ENCODE measurements at regions not wholly inside any gene's neighbourhood (a gene's known extent, or its start where the extent isn't known, plus 50 kb on each side); places are given as distances from the start of the nearest gene placed in this dataset.
A peak's percentile ranks its signal among the peaks of the same experiment; 100 is the strongest.

DNA sequence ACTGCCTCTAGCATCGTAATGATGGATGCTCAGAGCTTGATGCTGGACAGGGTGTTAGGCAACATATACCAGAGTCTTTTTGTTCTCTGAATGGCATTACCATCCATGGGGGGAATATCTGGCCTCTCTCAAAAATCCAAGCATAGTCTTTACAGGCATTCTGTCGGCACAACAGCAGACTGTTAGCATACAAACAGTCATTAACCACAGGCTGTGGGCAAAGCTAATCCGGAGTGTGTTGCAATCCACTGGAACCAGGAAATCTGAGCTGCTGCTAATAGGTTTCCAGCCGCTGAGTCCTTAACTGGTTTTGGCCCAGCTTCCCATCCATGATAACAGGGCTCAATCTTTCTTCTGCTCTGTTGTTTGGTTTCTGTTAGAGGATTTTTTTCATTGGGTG lies 371.9 kb downstream of the HS3ST3B1 start:
- H3K36me3 Mint-ChIP-seq = no peaks in the 10 kb centered on the region
- no peak overlapping the region for H3K4me3 Mint-ChIP-seq
- no peaks in the 10 kb centered on the region for H3K4me1 Mint-ChIP-seq
- DNase-seq (no peak), ATAC-seq (replicated peaks) (no peak)
- peaks cover 3 to 9% of the 10 kb centered on the region in 2 donors for H3K9me3 Mint-ChIP-seq
- H3K27me3 Mint-ChIP-seq = peaks cover 11 to 25% of the 10 kb centered on the region in 2 donors
- no peak overlapping the region for H3K27ac Mint-ChIP-seq

DNA sequence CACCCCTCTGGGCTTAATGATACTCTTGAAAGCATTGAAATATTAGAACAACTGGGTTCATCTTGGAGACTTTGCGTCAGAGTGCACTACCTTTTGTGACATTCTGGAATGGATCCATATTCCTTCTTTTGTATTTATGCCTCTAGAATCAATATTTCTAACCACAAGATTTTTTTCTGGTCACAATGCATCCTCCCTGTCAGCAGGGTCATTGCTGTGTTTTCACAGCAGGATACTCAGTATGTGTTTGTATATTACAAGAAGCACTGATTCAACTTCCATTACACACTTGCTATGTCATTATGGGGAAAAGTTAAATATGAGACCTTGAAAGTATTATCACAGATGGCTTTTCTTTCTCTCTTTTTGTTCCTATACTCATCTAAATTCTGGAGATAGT lies 370.0 kb downstream of the HS3ST3B1 start:
- DNase-seq = no peak
- no peak for ATAC-seq (replicated peaks)
- Mint-ChIP-seq H3K36me3 (no peaks in the 10 kb centered on the region), H3K9me3 (no peaks in the 10 kb centered on the region), H3K4me1 (no peaks in the 10 kb centered on the region), H3K27ac (no peak overlapping the region), H3K4me3 (no peak overlapping the region), H3K27me3 (peaks cover 12 to 30% of the 10 kb centered on the region in 2 donors)

DNA sequence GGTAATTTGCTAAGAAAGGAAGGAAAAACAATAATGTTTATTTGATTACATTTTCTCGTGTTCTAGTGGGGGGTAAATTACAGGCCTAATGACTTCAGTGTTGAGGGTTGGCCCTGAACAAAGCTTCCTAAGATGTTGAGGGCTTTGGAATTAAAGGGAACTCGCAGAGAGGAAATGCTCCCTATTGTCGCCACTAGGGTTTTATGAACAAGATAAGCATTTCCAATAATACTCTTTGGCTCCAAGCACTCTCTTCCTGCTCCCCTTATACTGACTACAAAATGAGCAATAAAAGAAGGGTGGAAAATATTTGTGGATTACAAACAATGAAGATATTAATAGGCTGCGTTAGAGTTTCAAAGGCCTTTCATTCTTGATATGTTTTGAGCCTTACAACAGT lies 363.6 kb downstream of the HS3ST3B1 start:
- Mint-ChIP-seq H3K27ac (no peak overlapping the region), H3K36me3 (no peaks in the 10 kb centered on the region), H3K9me3 (no peaks in the 10 kb centered on the region), H3K4me1 (no peaks in the 10 kb centered on the region), H3K4me3 (no peak overlapping the region), H3K27me3 (peaks cover 12 to 17% of the 10 kb centered on the region in 2 donors)
- ATAC-seq (replicated peaks) = no peak
- DNase-seq = no peak

DNA sequence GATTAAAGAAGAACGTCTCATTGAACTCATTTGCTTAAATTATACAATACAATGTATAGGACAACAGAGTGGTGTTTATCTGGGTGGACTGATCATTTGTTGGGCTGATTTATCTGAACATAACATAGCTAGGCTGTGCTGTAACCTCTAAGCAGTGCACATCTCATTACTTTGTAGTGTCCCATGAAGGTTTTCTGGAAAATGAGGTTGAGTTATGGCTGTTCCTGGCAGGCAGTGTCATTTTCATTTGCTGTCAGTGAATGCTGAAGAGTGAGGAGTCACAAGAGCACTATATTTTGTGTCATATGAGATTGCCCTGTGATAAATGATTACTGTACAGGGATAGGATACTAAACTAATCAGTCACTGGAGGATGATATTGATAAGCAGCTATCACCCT lies 340.2 kb downstream of the HS3ST3B1 start:
- Mint-ChIP-seq H3K4me1 (no peaks in the 10 kb centered on the region), H3K4me3 (no peak overlapping the region), H3K36me3 (no peaks in the 10 kb centered on the region), H3K27me3 (peaks cover 4 to 7% of the 10 kb centered on the region in 2 donors), H3K27ac (no peak overlapping the region), H3K9me3 (no peaks in the 10 kb centered on the region)
- DNase-seq = no peak
- no peak for ATAC-seq (replicated peaks)

DNA sequence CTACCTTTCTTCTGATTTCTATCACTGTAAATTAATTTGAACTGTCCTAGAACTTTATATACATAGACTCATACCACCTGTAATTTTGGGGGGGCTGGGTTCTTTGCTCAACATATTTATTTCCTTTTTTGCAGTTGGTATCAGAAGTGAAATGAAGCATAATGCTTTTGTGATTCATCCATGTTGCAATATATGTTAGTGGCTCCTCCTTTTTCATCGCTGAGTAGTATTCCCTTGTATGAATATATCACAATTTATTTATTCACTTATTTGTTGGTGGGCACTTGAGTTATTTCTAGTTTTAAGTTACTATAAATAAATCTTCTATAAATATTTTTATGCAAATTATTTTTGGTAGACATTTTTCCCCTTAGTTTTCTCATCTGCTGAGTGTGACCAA lies 336.4 kb downstream of the HS3ST3B1 start:
- H3K4me1 Mint-ChIP-seq = no peaks in the 10 kb centered on the region
- H3K27me3 Mint-ChIP-seq = peaks cover 5 to 6% of the 10 kb centered on the region in 2 donors
- no peaks in the 10 kb centered on the region for H3K9me3 Mint-ChIP-seq
- DNase-seq = no peak
- no peaks in the 10 kb centered on the region for H3K36me3 Mint-ChIP-seq
- ATAC-seq (replicated peaks) = no peak
- no peak overlapping the region for H3K4me3 Mint-ChIP-seq
- H3K27ac Mint-ChIP-seq = no peak overlapping the region

DNA sequence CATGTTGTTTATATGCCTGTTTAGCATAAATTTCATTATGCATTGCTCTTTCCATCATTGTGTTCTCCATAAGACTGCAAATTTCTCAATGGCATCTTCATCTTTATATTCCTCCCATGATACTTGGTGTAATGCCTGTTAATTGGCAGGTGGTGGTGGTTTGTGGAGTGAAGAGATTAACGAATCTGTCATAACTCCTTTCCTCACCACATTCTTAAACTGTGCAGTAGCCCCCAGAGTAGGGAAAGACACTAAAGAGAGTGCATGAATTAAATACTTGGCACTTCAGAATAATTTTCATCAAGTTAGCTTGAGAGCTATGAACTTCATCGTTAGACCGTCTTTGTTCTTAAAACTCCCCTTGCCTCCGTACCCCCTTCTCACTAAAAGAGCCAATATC lies 329.7 kb downstream of the HS3ST3B1 start:
- no peaks in the 10 kb centered on the region for H3K4me1 Mint-ChIP-seq

DNA sequence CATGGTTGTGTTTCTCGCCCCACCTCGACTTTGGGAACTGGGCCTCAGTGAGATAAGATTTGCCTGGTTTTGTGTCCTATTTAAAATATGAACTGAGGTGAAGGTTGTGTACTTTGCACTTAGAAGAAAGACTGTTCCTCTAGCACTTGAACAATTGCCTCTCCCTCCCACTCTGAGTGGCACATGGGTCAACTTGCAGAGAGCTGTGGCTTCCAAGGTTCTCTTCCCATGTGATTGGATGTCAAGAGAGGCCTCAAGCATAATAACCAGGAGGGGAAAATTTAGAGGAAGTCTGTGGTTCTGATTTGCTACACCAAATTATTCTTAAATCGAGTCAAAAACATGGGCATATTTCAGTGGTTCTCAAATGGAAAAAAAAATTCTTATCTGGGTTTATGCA lies 329.2 kb downstream of the HS3ST3B1 start:
- Mint-ChIP-seq H3K27me3 (peaks cover 15 to 16% of the 10 kb centered on the region in 2 donors), H3K4me1 (no peaks in the 10 kb centered on the region), H3K9me3 (peaks cover 0 to 5% of the 10 kb centered on the region in 2 donors), H3K4me3 (no peak overlapping the region), H3K36me3 (no peaks in the 10 kb centered on the region), H3K27ac (no peak overlapping the region)
- ATAC-seq (replicated peaks) (no peak), DNase-seq (no peak)

More for the DNA sequence above, 329.7 kb downstream of the HS3ST3B1 start:
- no peaks in the 10 kb centered on the region for H3K36me3 Mint-ChIP-seq
- DNase-seq (no peak), ATAC-seq (replicated peaks) (no peak)
- no peak overlapping the region for H3K4me3 Mint-ChIP-seq
- H3K9me3 Mint-ChIP-seq = peaks cover 0 to 5% of the 10 kb centered on the region in 2 donors
- peaks cover 15 to 16% of the 10 kb centered on the region in 2 donors for H3K27me3 Mint-ChIP-seq
- H3K27ac Mint-ChIP-seq = no peak overlapping the region

DNA sequence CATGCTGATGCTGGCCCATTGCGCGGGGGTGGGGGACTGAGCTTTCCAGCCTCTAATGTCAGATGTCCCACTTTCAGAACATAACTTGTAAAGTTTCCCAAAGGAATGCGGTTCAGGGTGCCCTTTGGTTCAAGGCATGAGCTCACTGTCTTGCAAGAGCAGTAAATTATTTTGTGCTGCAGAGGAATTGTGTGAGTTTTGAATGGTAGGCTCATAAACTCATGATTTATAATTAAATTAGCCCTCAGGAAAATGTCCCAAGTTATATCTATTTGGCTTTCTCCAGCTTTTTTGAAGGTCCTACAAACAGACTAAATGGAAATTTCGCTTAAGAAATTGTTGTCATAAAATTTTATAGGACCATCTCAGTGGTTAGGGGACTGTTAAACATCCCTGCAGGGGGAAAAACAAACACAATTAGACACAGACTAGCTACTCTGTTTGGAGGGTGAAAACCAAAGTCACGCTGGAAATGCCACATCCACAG lies 321.8 kb downstream of the HS3ST3B1 start:
- Mint-ChIP-seq H3K36me3 (no peaks in the 10 kb centered on the region), H3K9me3 (no peaks in the 10 kb centered on the region), H3K27me3 (peaks cover 23 to 26% of the 10 kb centered on the region in 2 donors), H3K27ac (no peak overlapping the region), H3K4me3 (no peak overlapping the region), H3K4me1 (peaks cover 3 to 5% of the 10 kb centered on the region in 2 donors)
- ATAC-seq (replicated peaks) = no peak
- no peak for DNase-seq

DNA sequence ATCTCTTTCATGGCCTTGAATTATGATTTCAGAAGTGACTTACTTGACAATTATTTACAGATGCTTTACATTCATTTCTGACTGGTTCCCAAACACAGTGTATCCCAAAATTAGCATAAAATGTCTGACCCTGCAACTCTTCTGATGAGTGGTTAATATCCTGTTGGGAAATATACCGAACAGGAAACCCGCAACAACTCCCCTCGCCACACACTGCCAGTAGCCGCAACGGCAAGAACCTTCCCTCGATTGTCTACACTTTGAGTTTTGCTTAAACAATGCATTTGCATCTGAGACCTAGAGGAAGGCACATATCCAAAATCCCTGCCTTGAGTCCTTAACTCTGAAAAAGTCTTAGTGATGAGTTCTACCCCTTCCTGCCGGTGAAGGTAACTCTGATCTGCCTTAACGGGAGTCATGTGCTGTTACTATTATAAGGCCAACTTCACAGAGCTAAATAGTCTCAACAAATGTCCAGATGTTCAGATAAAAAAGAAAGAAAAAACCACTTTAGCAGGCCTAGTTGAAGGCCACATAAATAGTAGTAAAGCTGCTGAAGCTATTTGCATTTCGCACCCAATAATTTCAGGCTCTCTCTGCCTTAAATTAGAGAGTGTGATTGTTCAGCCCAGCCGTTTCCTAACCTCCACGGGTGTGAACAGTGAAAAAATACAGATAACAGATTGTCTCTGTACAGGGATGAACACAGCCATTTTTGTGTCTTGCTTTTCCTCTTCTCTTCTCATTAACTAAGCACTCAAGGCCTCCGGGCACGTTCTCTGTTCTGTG lies 321.1 kb downstream of the HS3ST3B1 start:
- ATAC-seq (replicated peaks) = no peak
- Mint-ChIP-seq H3K4me3 (no peak overlapping the region), H3K36me3 (no peaks in the 10 kb centered on the region), H3K27me3 (peaks cover 17 to 23% of the 10 kb centered on the region in 2 donors), H3K4me1 (peaks cover 3 to 5% of the 10 kb centered on the region in 2 donors), H3K27ac (no peak overlapping the region), H3K9me3 (no peaks in the 10 kb centered on the region)
- no peak for DNase-seq

DNA sequence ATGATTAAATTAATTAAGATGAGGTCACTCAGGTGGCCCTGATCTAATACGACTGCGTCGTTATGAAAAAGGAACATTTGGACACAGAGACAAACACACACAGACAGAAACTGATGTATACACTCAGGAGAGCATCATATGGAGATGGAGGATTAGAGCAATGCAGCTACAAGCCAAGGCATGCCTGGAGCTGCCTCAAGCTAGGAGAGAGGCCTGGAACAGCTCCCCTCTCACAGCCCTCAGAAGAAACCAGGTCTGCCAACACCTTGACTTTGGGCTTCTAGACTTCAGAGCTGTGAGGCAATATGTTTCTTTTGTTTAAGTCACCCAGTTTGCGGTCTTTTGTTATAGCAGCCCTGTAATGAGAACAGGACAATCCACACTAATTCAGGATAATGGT lies 318.9 kb downstream of the HS3ST3B1 start:
- Mint-ChIP-seq H3K9me3 (peaks cover 0 to 2% of the 10 kb centered on the region in 2 donors), H3K27me3 (peaks cover 12 to 15% of the 10 kb centered on the region in 2 donors), H3K36me3 (no peaks in the 10 kb centered on the region), H3K4me1 (peaks cover 3 to 5% of the 10 kb centered on the region in 2 donors), H3K27ac (no peak overlapping the region), H3K4me3 (no peak overlapping the region)
- DNase-seq = no peak
- ATAC-seq (replicated peaks) = no peak

DNA sequence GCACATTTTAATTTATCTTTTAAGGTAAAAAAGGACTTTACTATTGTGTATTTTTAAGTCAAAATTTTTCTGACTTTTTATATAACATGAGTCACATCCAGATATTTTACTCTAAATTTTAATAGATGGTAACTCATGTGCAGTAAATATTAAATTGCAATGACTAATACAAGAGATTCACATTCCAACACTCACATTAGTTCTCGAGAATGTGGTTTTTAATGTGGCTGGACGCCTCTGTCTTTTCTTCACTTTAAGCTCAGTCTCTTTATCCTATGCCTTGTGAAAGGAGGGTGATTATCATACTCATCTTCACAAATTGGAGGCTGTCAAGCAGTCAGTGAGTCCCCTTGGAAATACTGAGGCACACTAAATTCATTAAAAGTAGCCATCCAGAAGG lies 315.6 kb downstream of the HS3ST3B1 start:
- peaks cover 0 to 3% of the 10 kb centered on the region in 2 donors for H3K36me3 Mint-ChIP-seq
- no peak for DNase-seq
- no peak overlapping the region for H3K27ac Mint-ChIP-seq
- H3K27me3 Mint-ChIP-seq = peaks cover 12 to 15% of the 10 kb centered on the region in 2 donors
- no peak for ATAC-seq (replicated peaks)
- peaks cover 6 to 9% of the 10 kb centered on the region in 2 donors for H3K9me3 Mint-ChIP-seq
- no peaks in the 10 kb centered on the region for H3K4me1 Mint-ChIP-seq
- H3K4me3 Mint-ChIP-seq = no peak overlapping the region

DNA sequence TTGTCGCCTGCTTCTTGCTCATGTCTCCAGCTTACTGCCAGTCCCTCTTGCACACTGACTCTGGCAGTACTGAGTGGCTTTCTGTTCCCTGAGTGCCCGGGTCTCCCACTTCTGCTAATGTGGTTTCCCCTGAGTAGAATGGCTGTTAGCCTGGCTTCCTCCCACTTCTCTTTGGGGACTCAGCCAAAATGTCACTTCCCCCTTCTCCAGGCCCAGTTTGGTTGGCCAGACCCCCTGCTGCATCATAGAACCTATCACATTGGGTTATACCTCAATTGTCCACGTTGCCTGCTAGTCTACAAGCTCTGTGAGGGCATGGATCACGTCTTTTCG lies 304.4 kb downstream of the HS3ST3B1 start:
- peak; percentile 81 for DNase-seq
- Mint-ChIP-seq H3K4me3 (peak overlapping the region; percentile 80 to 83), H3K27ac (peak overlapping the region; percentile 98), H3K36me3 (peaks cover 8 to 11% of the 10 kb centered on the region in 2 donors), H3K4me1 (peaks cover 16 to 23% of the 10 kb centered on the region in 2 donors), H3K27me3 (peaks cover 0 to 4% of the 10 kb centered on the region in 2 donors), H3K9me3 (peaks cover 16 to 22% of the 10 kb centered on the region in 2 donors)
- ATAC-seq (replicated peaks) = peak; percentile 99

DNA sequence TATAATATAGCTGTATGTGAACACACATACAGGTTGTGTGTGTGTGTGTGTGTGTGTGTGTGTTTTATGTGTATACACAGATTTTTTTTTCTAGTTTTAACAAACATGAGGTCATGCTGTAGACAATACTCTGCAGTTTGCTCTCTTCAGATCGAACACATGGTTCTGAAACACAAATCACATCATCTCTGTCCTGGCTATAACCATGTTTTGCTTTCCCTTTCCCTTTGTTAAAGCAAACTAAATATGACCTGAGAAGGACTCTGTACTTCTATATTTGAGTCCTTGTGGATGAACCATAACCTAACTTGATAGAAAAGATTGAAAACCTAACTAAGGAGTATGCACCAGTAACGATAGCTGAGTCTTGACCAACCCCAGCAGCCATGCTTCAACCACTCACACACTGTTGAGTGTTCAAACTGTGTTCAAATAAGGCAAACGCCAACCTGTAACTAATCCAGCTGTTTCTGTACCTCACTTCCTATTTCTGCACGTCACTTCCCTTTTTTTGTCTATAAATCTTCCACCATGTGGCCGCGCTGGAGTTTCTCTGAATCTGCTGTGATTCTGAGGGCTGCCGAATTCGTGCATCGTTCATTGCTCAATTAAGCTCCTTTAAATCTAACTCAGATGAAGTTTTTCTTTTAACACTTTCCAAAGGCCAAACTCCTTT lies 303.8 kb downstream of the HS3ST3B1 start:
- peak overlapping the region; percentile 98 for H3K27ac Mint-ChIP-seq
- H3K4me1 Mint-ChIP-seq = peaks cover 16 to 23% of the 10 kb centered on the region in 2 donors
- peak; percentile 74 to 75 for ATAC-seq (replicated peaks)
- H3K9me3 Mint-ChIP-seq = peaks cover 12 to 19% of the 10 kb centered on the region in 2 donors
- H3K27me3 Mint-ChIP-seq = peaks cover 0 to 9% of the 10 kb centered on the region in 2 donors
- DNase-seq = no peak
- H3K4me3 Mint-ChIP-seq = peak overlapping the region; percentile 80 to 83
- H3K36me3 Mint-ChIP-seq = peaks cover 7 to 8% of the 10 kb centered on the region in 2 donors

DNA sequence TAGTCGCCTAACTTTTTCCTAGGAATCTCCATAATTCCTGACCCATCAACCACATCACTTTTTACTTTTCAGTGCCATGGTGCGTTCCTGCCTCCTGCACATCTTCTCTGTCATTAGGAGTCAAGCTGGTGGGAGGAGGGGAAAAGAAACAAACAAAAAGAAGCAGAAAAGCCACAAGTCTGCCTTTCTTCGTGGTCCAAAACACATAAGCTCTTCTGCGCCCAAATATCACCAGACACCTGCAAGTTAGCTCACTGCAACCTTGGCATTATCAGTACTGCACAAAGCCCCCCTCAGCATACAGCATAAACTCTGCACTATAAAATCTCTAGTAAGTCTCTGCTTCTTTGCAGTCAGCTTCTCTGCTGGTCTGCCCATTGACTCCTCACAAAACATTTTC lies 295.3 kb downstream of the HS3ST3B1 start:
- H3K4me1 Mint-ChIP-seq = no peaks in the 10 kb centered on the region
- peaks cover 3 to 7% of the 10 kb centered on the region in 2 donors for H3K9me3 Mint-ChIP-seq
- no peaks in the 10 kb centered on the region for H3K36me3 Mint-ChIP-seq
- no peak for ATAC-seq (replicated peaks)
- H3K4me3 Mint-ChIP-seq = no peak overlapping the region
- no peak overlapping the region for H3K27ac Mint-ChIP-seq
- no peak for DNase-seq
- H3K27me3 Mint-ChIP-seq = peaks cover 9 to 24% of the 10 kb centered on the region in 2 donors

DNA sequence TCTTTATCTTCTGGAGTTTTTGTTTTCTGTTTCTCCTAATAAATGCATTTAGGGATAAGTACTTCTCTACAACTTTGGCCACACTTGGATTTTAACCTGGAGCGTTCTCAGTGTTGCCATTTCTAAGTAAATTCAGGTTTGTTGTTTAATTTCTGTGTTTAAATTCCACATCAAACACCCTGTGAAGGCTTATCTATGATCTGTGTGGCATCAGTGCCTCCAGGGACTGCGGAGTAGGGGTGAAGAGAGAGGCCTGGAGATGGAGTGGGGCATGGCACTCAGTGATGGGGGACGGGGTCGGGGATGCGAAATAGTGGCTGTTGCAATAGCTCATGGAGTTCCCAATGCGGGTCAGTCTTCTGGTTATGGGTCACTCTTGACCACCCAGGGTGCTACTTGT lies 294.8 kb downstream of the HS3ST3B1 start:
- H3K4me1 Mint-ChIP-seq = peaks cover 5% of the 10 kb centered on the region in 2 donors
- DNase-seq (no peak), ATAC-seq (replicated peaks) (no peak)
- H3K27me3 Mint-ChIP-seq = peaks cover 9 to 24% of the 10 kb centered on the region in 2 donors
- H3K9me3 Mint-ChIP-seq = peaks cover 3 to 5% of the 10 kb centered on the region in 2 donors
- no peak overlapping the region for H3K4me3 Mint-ChIP-seq
- no peak overlapping the region for H3K27ac Mint-ChIP-seq
- no peaks in the 10 kb centered on the region for H3K36me3 Mint-ChIP-seq
